Neuronal stem cell (in vitro differentiated cells): ENCODE measurements at regions not wholly inside any gene's neighbourhood (a gene's known extent, or its start where the extent isn't known, plus 50 kb on each side); places are given as distances from the start of the nearest gene placed in this dataset.

Experiments used
- DNase-seq: peaks from one replicate; pipeline ENCODE4 v3.0.0-alpha.2; 2013; ENCODE audit warnings: low spot score
- H2AFZ ChIP-seq: one replicate; pipeline ENCODE4 v1.6.1; 2013; ENCODE audit warnings: mild to moderate bottlenecking, low read length, inconsistent platforms
- H2AK5ac ChIP-seq: 2 replicates; pipeline ENCODE4 v1.6.1; 2013; ENCODE audit warnings: low read depth, mild to moderate bottlenecking, inconsistent platforms, low read length, moderate library complexity, mixed read lengths
- H2BK120ac ChIP-seq: 2 replicates; pipeline ENCODE4 v1.6.1; 2013; ENCODE audit warnings: low read depth, mild to moderate bottlenecking, inconsistent platforms, low read length, moderate library complexity, mixed read lengths
- H2BK12ac ChIP-seq: one replicate; pipeline ENCODE4 v1.6.1; 2013; ENCODE audit warnings: low read length, inconsistent platforms
- H2BK15ac ChIP-seq: 2 replicates; pipeline ENCODE4 v1.6.1; 2013; ENCODE audit warnings: mild to moderate bottlenecking, low read length, inconsistent platforms, mixed read lengths
- H2BK5ac ChIP-seq: one replicate; pipeline ENCODE4 v1.6.1; 2013; ENCODE audit warnings: inconsistent platforms, mild to moderate bottlenecking, low read length, moderate library complexity
- H3K14ac ChIP-seq: one replicate; pipeline ENCODE4 v1.6.1; 2013; ENCODE audit warnings: low read length, inconsistent platforms
- H3K18ac ChIP-seq: 2 replicates; pipeline ENCODE4 v1.6.1; 2013; ENCODE audit warnings: low read length, inconsistent platforms
- H3K23ac ChIP-seq: 2 replicates; pipeline ENCODE4 v1.6.1; 2013; ENCODE audit warnings: low read depth, mild to moderate bottlenecking, mixed read lengths, low read length, inconsistent platforms; ENCODE audit not compliant: poor library complexity
- H3K27ac ChIP-seq: replicated peaks from 3 replicates; pipeline ENCODE4 v1.5.1; 2013; ENCODE audit warnings: low read length, inconsistent platforms
- H3K27me3 ChIP-seq, 3 experiments: 2 replicates each; pipeline ENCODE4 v1.6.1; 2013; ENCODE audit warnings: low read length in 3 of 3, mild to moderate bottlenecking in 2 of 3, inconsistent platforms in 1 of 3, low read depth in 1 of 3, mixed read lengths in 1 of 3, moderate library complexity in 1 of 3; ENCODE audit not compliant: control insufficient read depth in 3 of 3, insufficient read depth in 3 of 3
- H3K36me3 ChIP-seq, 2 donors: replicated peaks in 1 of 2; 2 replicates each; pipeline ENCODE4 v1.6.1; 2013; ENCODE audit warnings: low read length in 2 of 2; ENCODE audit not compliant: control insufficient read depth in 2 of 2, insufficient read depth in 2 of 2
- H3K4ac ChIP-seq: 2 replicates; pipeline ENCODE4 v1.6.1; 2013; ENCODE audit warnings: inconsistent platforms, mild to moderate bottlenecking, low read length, moderate library complexity
- H3K4me1 ChIP-seq, 2 donors: 1 replicate in 1 of 2; 2 replicates in 1 of 2; pipeline ENCODE4 v1.6.1; 2013; ENCODE audit warnings: low read length in 2 of 2, low read depth in 1 of 2; ENCODE audit not compliant: control insufficient read depth in 2 of 2, insufficient read depth in 1 of 2
- H3K4me2 ChIP-seq: one replicate; pipeline ENCODE4 v1.6.1; 2013; ENCODE audit warnings: mild to moderate bottlenecking, low read length, inconsistent platforms; ENCODE audit not compliant: insufficient read depth, poor library complexity, severe bottlenecking
- H3K4me3 ChIP-seq, 2 donors: 2 replicates each; pipeline ENCODE4 v1.5.1; 2013; ENCODE audit warnings: low read length in 2 of 2, mild to moderate bottlenecking in 2 of 2, inconsistent platforms in 1 of 2, moderate library complexity in 1 of 2
- H3K79me1 ChIP-seq: one replicate; pipeline ENCODE4 v1.6.1; 2013; ENCODE audit warnings: low read depth, mild to moderate bottlenecking, inconsistent platforms, low read length, moderate library complexity
- H3K9ac ChIP-seq: one replicate; pipeline ENCODE4 v1.6.1; 2013; ENCODE audit warnings: mild to moderate bottlenecking, low read depth, low read length, inconsistent platforms; ENCODE audit not compliant: poor library complexity
- H3K9me3 ChIP-seq, 2 donors: replicated peaks in 1 of 2; 2 replicates each; pipeline versions ENCODE3 to v1.6.1; 2013; ENCODE audit warnings: low read length in 2 of 2, mild to moderate bottlenecking in 2 of 2, inconsistent platforms in 1 of 2, low read depth in 1 of 2, mixed read lengths in 1 of 2, moderate library complexity in 1 of 2; ENCODE audit not compliant: control insufficient read depth in 2 of 2, insufficient read depth in 1 of 2
- H4K8ac ChIP-seq: one replicate; pipeline ENCODE4 v1.6.1; 2013; ENCODE audit warnings: low read depth, mild to moderate bottlenecking, inconsistent platforms, low read length, moderate library complexity
- H4K91ac ChIP-seq: one replicate; pipeline ENCODE4 v1.6.1; 2013; ENCODE audit warnings: low read length, low read depth, mild to moderate bottlenecking, inconsistent platforms; ENCODE audit not compliant: poor library complexity
- WGBS, 2 donors: extraction: QIAGEN DNeasy Blood & Tissue Kit; methylation state at CpG; one replicate each; pipeline ENCODE4 v1.1.7; 2013; ENCODE audit warnings: missing lambda C conversion rate in 2 of 2, mixed read lengths in 1 of 2; ENCODE audit not compliant: insufficient read length in 2 of 2, insufficient replicate concordance in 1 of 2; ENCODE audit errors: extremely low coverage in 2 of 2; 5-methylcytosine and 5-hydroxymethylcytosine counted together

- no peak overlapping the region for H2BK15ac ChIP-seq
- no peaks in the 10 kb centered on the region for H3K27me3 ChIP-seq
- H3K27ac ChIP-seq: no peak overlapping the region
- no peak overlapping the region for H3K9ac ChIP-seq
- H3K4me3 ChIP-seq: no peak overlapping the region
- H3K23ac ChIP-seq: no peak overlapping the region
- H3K4me2 ChIP-seq: no peak overlapping the region
- no peak overlapping the region for H2BK5ac ChIP-seq
- no peak overlapping the region for H4K91ac ChIP-seq
- H3K79me1 ChIP-seq: no peaks in the 10 kb centered on the region
- H3K4ac ChIP-seq: no peak overlapping the region
- H2BK12ac ChIP-seq: no peak overlapping the region
- no peak overlapping the region for H2AFZ ChIP-seq
- no peak overlapping the region for H4K8ac ChIP-seq
- no peak overlapping the region for H3K14ac ChIP-seq
- no peaks in the 10 kb centered on the region for H3K9me3 ChIP-seq
- no CpG with 5 or more reads among the region's 2 CpGs for WGBS, 2 donors
- no peak overlapping the region for H3K18ac ChIP-seq
- no peak overlapping the region for H2AK5ac ChIP-seq
- H3K4me1 ChIP-seq: peaks cover 0 to 2% of the 10 kb centered on the region in 2 donors
- H3K36me3 ChIP-seq: no peaks in the 10 kb centered on the region
- no peak overlapping the region for H2BK120ac ChIP-seq
- no peak for DNase-seq
Observed at GRCh38 chr7:41028580-41028979, 674.3 kb downstream of the INHBA start.

- no CpG with 5 or more reads among the region's 7 CpGs for WGBS, 2 donors
Observed at GRCh38 chr7:41027428-41028115, 675.3 kb downstream of the INHBA start.

GRCh38 chr7:41024126-41024525 is 678.8 kb downstream of the INHBA start:
- H2BK5ac ChIP-seq: no peak overlapping the region
- H2AK5ac ChIP-seq: no peak overlapping the region
- no CpG with 5 or more reads among the region's 4 CpGs for WGBS, 2 donors
- no peak overlapping the region for H3K9ac ChIP-seq
- no peak overlapping the region for H3K4me2 ChIP-seq
- no peak overlapping the region for H4K91ac ChIP-seq
- H3K36me3 ChIP-seq: no peaks in the 10 kb centered on the region
- DNase-seq: no peak
- no peak overlapping the region for H3K4me3 ChIP-seq
- H3K9me3 ChIP-seq: peaks cover 0 to 3% of the 10 kb centered on the region in 2 donors
- H4K8ac ChIP-seq: no peak overlapping the region
- no peaks in the 10 kb centered on the region for H3K79me1 ChIP-seq
- H2BK12ac ChIP-seq: no peak overlapping the region
- no peak overlapping the region for H3K18ac ChIP-seq
- no peak overlapping the region for H2BK120ac ChIP-seq
- H3K4me1 ChIP-seq: no peaks in the 10 kb centered on the region
- H3K23ac ChIP-seq: no peak overlapping the region
- H3K27ac ChIP-seq: no peak overlapping the region
- H3K14ac ChIP-seq: no peak overlapping the region
- H3K4ac ChIP-seq: no peak overlapping the region
- no peaks in the 10 kb centered on the region for H3K27me3 ChIP-seq
- H2BK15ac ChIP-seq: no peak overlapping the region
- H2AFZ ChIP-seq: no peak overlapping the region

More at GRCh38 chr7:41027428-41028115, 675.3 kb downstream of the INHBA start:
- H3K14ac ChIP-seq: no peak overlapping the region
- H4K8ac ChIP-seq: no peak overlapping the region
- H3K79me1 ChIP-seq: no peaks in the 10 kb centered on the region
- H2AFZ ChIP-seq: no peak overlapping the region
- no peak overlapping the region for H3K27ac ChIP-seq
- no peak overlapping the region for H2BK120ac ChIP-seq
- H3K9me3 ChIP-seq: peaks cover 0 to 3% of the 10 kb centered on the region in 2 donors
- no peak overlapping the region for H2AK5ac ChIP-seq
- H3K4me3 ChIP-seq: no peak overlapping the region
- no peak overlapping the region for H3K4ac ChIP-seq
- no peak for DNase-seq
- H2BK15ac ChIP-seq: no peak overlapping the region
- no peak overlapping the region for H2BK12ac ChIP-seq
- peaks cover 0 to 2% of the 10 kb centered on the region in 2 donors for H3K4me1 ChIP-seq
- no peak overlapping the region for H2BK5ac ChIP-seq
- no peaks in the 10 kb centered on the region for H3K36me3 ChIP-seq
- no peak overlapping the region for H3K18ac ChIP-seq
- no peak overlapping the region for H3K4me2 ChIP-seq
- H3K23ac ChIP-seq: no peak overlapping the region
- H3K9ac ChIP-seq: no peak overlapping the region
- H3K27me3 ChIP-seq: no peaks in the 10 kb centered on the region
- no peak overlapping the region for H4K91ac ChIP-seq

- no peak for DNase-seq
- H3K9ac ChIP-seq: no peak overlapping the region
- H3K4me3 ChIP-seq: no peak overlapping the region
- peaks cover 0 to 3% of the 10 kb centered on the region in 2 donors for H3K9me3 ChIP-seq
- H2BK12ac ChIP-seq: no peak overlapping the region
- H2BK5ac ChIP-seq: no peak overlapping the region
- no peaks in the 10 kb centered on the region for H3K27me3 ChIP-seq
- H2BK15ac ChIP-seq: no peak overlapping the region
- H4K91ac ChIP-seq: no peak overlapping the region
- H3K36me3 ChIP-seq: no peaks in the 10 kb centered on the region
- H3K27ac ChIP-seq: no peak overlapping the region
- H4K8ac ChIP-seq: no peak overlapping the region
- no peak overlapping the region for H2AFZ ChIP-seq
- H3K79me1 ChIP-seq: no peaks in the 10 kb centered on the region
- H2BK120ac ChIP-seq: no peak overlapping the region
- no peak overlapping the region for H3K14ac ChIP-seq
- WGBS, 2 donors: no CpG with 5 or more reads among the region's 1 CpG
- H2AK5ac ChIP-seq: no peak overlapping the region
- H3K18ac ChIP-seq: no peak overlapping the region
- H3K4me1 ChIP-seq: peaks cover 0 to 2% of the 10 kb centered on the region in 2 donors
- no peak overlapping the region for H3K4ac ChIP-seq
- no peak overlapping the region for H3K4me2 ChIP-seq
- H3K23ac ChIP-seq: no peak overlapping the region
Observed at GRCh38 chr7:41020056-41020455, 682.8 kb downstream of the INHBA start.
